ENCODE measurements at regions not wholly inside any gene's neighbourhood (a gene's known extent, or its start where the extent isn't known, plus 50 kb on each side); places are given as distances from the start of the nearest gene placed in this dataset.

DNA sequence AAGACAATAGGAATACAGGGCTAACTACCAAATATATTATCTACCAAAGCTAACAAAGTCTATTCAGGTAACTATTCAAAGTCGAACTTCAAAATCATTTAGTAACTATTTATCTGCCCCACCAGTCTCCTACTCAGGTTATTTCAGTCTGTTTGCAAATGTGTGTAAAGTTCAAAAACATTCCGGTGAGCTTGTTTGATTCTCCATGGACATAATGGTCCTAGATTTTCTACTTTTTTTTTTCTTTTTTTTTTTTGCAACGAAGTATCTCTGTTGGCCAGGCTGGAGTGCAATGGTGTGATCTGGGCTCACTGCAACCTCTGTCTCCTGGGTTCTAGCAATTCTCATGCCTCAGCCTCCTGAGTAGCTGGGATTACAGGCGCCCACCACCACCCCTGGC is 236.0 kb upstream of the FOXQ1 start:
- Histone ChIP-seq H3K79me2 (ENCODE audit: control insufficient read depth, insufficient read depth, low read length) (no peaks in the 10 kb centered on the region), H3K4me2 (ENCODE audit: extremely low read depth, insufficient read depth, low read length) (no peak overlapping the region), H3K9ac (ENCODE audit: insufficient read depth, low read length) (no peak overlapping the region), H3K36me3 (ENCODE audit: control insufficient read depth, insufficient read depth, low read length) (no peaks in the 10 kb centered on the region), H3K27me3 (ENCODE audit: control insufficient read depth, insufficient read depth, low read length) (no peaks in the 10 kb centered on the region), H4K20me1 (ENCODE audit: control insufficient read depth, extremely low read depth, insufficient read depth, low read length) (no peaks in the 10 kb centered on the region), H3K4me3 (replicated peaks in 1 of 4; ENCODE audit: control extremely low read depth in 1 of 4, insufficient read depth in 1 of 4, low read depth in 3 of 4, low read length in 4 of 4) (no peak overlapping the region), H3K9me3 (ENCODE audit: control insufficient read depth, insufficient read depth, low read depth, low read length) (no peaks in the 10 kb centered on the region), H3K27ac (ENCODE audit: insufficient read depth, low read length) (no peak overlapping the region), H2AFZ (ENCODE audit: low read length) (no peak overlapping the region), H3K4me1 (ENCODE audit: control insufficient read depth, extremely low read depth, insufficient read depth, low read length) (no peaks in the 10 kb centered on the region)
- DNase-seq (ENCODE audit: low read depth in 2 of 2), result no peak
- TF ChIP-seq, protein P1, sequence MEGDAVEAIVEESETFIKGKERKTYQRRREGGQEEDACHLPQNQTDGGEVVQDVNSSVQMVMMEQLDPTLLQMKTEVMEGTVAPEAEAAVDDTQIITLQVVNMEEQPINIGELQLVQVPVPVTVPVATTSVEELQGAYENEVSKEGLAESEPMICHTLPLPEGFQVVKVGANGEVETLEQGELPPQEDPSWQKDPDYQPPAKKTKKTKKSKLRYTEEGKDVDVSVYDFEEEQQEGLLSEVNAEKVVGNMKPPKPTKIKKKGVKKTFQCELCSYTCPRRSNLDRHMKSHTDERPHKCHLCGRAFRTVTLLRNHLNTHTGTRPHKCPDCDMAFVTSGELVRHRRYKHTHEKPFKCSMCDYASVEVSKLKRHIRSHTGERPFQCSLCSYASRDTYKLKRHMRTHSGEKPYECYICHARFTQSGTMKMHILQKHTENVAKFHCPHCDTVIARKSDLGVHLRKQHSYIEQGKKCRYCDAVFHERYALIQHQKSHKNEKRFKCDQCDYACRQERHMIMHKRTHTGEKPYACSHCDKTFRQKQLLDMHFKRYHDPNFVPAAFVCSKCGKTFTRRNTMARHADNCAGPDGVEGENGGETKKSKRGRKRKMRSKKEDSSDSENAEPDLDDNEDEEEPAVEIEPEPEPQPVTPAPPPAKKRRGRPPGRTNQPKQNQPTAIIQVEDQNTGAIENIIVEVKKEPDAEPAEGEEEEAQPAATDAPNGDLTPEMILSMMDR (conservative IDR thresholded peaks at IDR 0.05 in 1 of 2, IDR thresholded peaks at IDR 0.05 in 1 of 2; ENCODE audit: low read depth in 1 of 2, low read length in 2 of 2), result no peak
- no peak for TF ChIP-seq EZH2 (IDR thresholded peaks at IDR 0.05; ENCODE audit: low read length, missing control alignments)

DNA sequence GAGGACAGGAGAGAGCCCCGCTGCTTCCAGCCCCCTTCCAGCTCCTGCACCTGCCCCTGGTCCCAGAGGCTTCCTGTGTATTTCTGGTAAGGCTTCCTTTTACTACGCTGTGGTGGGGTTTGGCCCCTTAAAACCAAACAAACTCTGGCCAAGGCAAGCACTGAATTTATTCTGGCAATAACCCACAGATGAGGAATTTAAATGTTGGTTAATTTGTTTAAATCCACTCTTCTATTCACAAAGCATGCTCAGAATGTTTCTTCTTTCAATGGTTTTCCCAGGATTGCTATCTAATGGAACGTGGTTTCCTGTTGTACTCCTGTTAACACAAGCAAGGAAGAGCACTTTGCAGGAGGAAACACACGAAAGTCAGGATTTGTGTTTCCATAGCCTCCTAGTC is 236.5 kb upstream of the FOXQ1 start:
- no peak for DNase-seq (ENCODE audit: low read depth in 2 of 2)
- H3K27me3 ChIP-seq (ENCODE audit: control insufficient read depth, insufficient read depth, low read length), result no peaks in the 10 kb centered on the region
- H3K9me3 ChIP-seq (ENCODE audit: control insufficient read depth, insufficient read depth, low read depth, low read length), result no peaks in the 10 kb centered on the region
- H3K4me2 ChIP-seq (ENCODE audit: extremely low read depth, insufficient read depth, low read length), result no peak overlapping the region
- no peak overlapping the region for H2AFZ ChIP-seq (ENCODE audit: low read length)
- no peak overlapping the region for H3K27ac ChIP-seq (ENCODE audit: insufficient read depth, low read length)
- H3K9ac ChIP-seq (ENCODE audit: insufficient read depth, low read length), result no peak overlapping the region
- no peak overlapping the region for H3K4me3 ChIP-seq (replicated peaks in 1 of 4; ENCODE audit: control extremely low read depth in 1 of 4, insufficient read depth in 1 of 4, low read depth in 3 of 4, low read length in 4 of 4)
- TF ChIP-seq, protein P1 (conservative IDR thresholded peaks at IDR 0.05 in 1 of 2, IDR thresholded peaks at IDR 0.05 in 1 of 2; ENCODE audit: low read depth in 1 of 2, low read length in 2 of 2), result no peak
- no peak for TF ChIP-seq EZH2 (IDR thresholded peaks at IDR 0.05; ENCODE audit: low read length, missing control alignments)
- no peaks in the 10 kb centered on the region for H4K20me1 ChIP-seq (ENCODE audit: control insufficient read depth, extremely low read depth, insufficient read depth, low read length)
- no peaks in the 10 kb centered on the region for H3K4me1 ChIP-seq (ENCODE audit: control insufficient read depth, extremely low read depth, insufficient read depth, low read length)
- H3K79me2 ChIP-seq (ENCODE audit: control insufficient read depth, insufficient read depth, low read length), result no peaks in the 10 kb centered on the region
- H3K36me3 ChIP-seq (ENCODE audit: control insufficient read depth, insufficient read depth, low read length), result no peaks in the 10 kb centered on the region

- Histone ChIP-seq H2AFZ (ENCODE audit: low read length) (no peak overlapping the region), H4K20me1 (ENCODE audit: control insufficient read depth, extremely low read depth, insufficient read depth, low read length) (no peaks in the 10 kb centered on the region), H3K4me2 (ENCODE audit: extremely low read depth, insufficient read depth, low read length) (no peak overlapping the region), H3K9ac (ENCODE audit: insufficient read depth, low read length) (no peak overlapping the region), H3K4me3 (replicated peaks in 1 of 4; ENCODE audit: control extremely low read depth in 1 of 4, insufficient read depth in 1 of 4, low read depth in 3 of 4, low read length in 4 of 4) (no peak overlapping the region), H3K27ac (ENCODE audit: insufficient read depth, low read length) (no peak overlapping the region), H3K79me2 (ENCODE audit: control insufficient read depth, insufficient read depth, low read length) (no peaks in the 10 kb centered on the region), H3K27me3 (ENCODE audit: control insufficient read depth, insufficient read depth, low read length) (no peaks in the 10 kb centered on the region), H3K36me3 (ENCODE audit: control insufficient read depth, insufficient read depth, low read length) (no peaks in the 10 kb centered on the region), H3K9me3 (ENCODE audit: control insufficient read depth, insufficient read depth, low read depth, low read length) (no peaks in the 10 kb centered on the region), H3K4me1 (ENCODE audit: control insufficient read depth, extremely low read depth, insufficient read depth, low read length) (no peaks in the 10 kb centered on the region)
- no peak for TF ChIP-seq EZH2 (IDR thresholded peaks at IDR 0.05; ENCODE audit: low read length, missing control alignments)
- TF ChIP-seq, protein P1 (conservative IDR thresholded peaks at IDR 0.05 in 1 of 2, IDR thresholded peaks at IDR 0.05 in 1 of 2; ENCODE audit: low read depth in 1 of 2, low read length in 2 of 2), result no peak
- DNase-seq (ENCODE audit: low read depth in 2 of 2), result peak in 1 of 2 donors; percentile 29
Observed at GRCh38 chr6:1070085-1070521, 241.8 kb upstream of the FOXQ1 start.
